ENCODE measurements at regions not wholly inside any gene's neighbourhood (a gene's known extent, or its start where the extent isn't known, plus 50 kb on each side); places are given as distances from the start of the nearest gene placed in this dataset.
"Not testable (repeated sequence)": the region's sequence is repeated elsewhere in the genome, so short reads cannot be mapped to it uniquely, and the experiment has no call there.

- TF ChIP-seq POLR2AphosphoS5 (IDR thresholded peaks at IDR 0.05), result not testable (repeated sequence)
- TF ChIP-seq, protein P1, sequence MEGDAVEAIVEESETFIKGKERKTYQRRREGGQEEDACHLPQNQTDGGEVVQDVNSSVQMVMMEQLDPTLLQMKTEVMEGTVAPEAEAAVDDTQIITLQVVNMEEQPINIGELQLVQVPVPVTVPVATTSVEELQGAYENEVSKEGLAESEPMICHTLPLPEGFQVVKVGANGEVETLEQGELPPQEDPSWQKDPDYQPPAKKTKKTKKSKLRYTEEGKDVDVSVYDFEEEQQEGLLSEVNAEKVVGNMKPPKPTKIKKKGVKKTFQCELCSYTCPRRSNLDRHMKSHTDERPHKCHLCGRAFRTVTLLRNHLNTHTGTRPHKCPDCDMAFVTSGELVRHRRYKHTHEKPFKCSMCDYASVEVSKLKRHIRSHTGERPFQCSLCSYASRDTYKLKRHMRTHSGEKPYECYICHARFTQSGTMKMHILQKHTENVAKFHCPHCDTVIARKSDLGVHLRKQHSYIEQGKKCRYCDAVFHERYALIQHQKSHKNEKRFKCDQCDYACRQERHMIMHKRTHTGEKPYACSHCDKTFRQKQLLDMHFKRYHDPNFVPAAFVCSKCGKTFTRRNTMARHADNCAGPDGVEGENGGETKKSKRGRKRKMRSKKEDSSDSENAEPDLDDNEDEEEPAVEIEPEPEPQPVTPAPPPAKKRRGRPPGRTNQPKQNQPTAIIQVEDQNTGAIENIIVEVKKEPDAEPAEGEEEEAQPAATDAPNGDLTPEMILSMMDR (IDR thresholded peaks at IDR 0.05), result not testable (repeated sequence)
Observed at GRCh38 chr4:131749224-131749623, 1399.9 kb upstream of the PCDH10 start.
